H1 (cell line): ENCODE measurements at regions not wholly inside any gene's neighbourhood (a gene's known extent, or its start where the extent isn't known, plus 50 kb on each side); places are given as distances from the start of the nearest gene placed in this dataset.
"Not testable (repeated sequence)": the region's sequence is repeated elsewhere in the genome, so short reads cannot be mapped to it uniquely, and the experiment has no call there.

Experiments
- BCL11A ChIP-seq, 2 experiments: IDR thresholded peaks; one replicate each; pipeline ENCODE4 v1.6.1; 2011; ENCODE audit warnings: low read depth in 2 of 2, low read length in 2 of 2, mild to moderate bottlenecking in 2 of 2
- BRCA1 ChIP-seq: IDR thresholded peaks from 2 replicates; pipeline ENCODE4 v1.6.1; 2012; ENCODE audit warnings: low read depth, low read length, improper control_type of control experiment
- CTCF ChIP-seq, 3 experiments: IDR thresholded peaks; 1 replicate in 2 of 3; 2 replicates in 1 of 3; pipeline versions ENCODE4 v1.5.1 to v1.6.1; 2011; ENCODE audit warnings: low read length in 3 of 3, mild to moderate bottlenecking in 3 of 3, inconsistent platforms in 2 of 3, low read depth in 1 of 3, moderate library complexity in 1 of 3; ENCODE audit not compliant: insufficient read depth in 1 of 3; ENCODE audit errors: control extremely low read depth in 1 of 3
- EP300 ChIP-seq, 2 experiments: IDR thresholded peaks; 1 replicate in 1 of 2; 2 replicates in 1 of 2; pipeline ENCODE4 v1.6.1; 2011 to 2012; ENCODE audit warnings: low read depth in 2 of 2, low read length in 2 of 2, mild to moderate bottlenecking in 2 of 2, borderline replicate concordance in 1 of 2, inconsistent platforms in 1 of 2, moderate library complexity in 1 of 2
- EZH2 ChIP-seq: fragments of 200-600 bp; sonication (generic); IDR thresholded peaks from 2 replicates; pipeline ENCODE4 v1.7.1; 2012; ENCODE audit warnings: low read depth, mild to moderate bottlenecking, moderate library complexity, low read length, inconsistent platforms; ENCODE audit not compliant: severe bottlenecking
- GABPA ChIP-seq: IDR thresholded peaks from 2 replicates; pipeline ENCODE4 v1.6.1; 2011; ENCODE audit warnings: mild to moderate bottlenecking, low read length, moderate library complexity, borderline replicate concordance; ENCODE audit not compliant: insufficient read depth
- NANOG ChIP-seq: IDR thresholded peaks from 2 replicates; pipeline ENCODE4 v1.6.1; 2011; ENCODE audit warnings: low read length, low read depth, mild to moderate bottlenecking, inconsistent platforms; ENCODE audit not compliant: insufficient read depth, poor library complexity, severe bottlenecking
- NRF1 ChIP-seq: IDR thresholded peaks from 2 replicates; pipeline ENCODE4 v1.6.1; 2011; ENCODE audit warnings: mild to moderate bottlenecking, low read depth, low read length, improper control_type of control experiment
- POLR2A ChIP-seq, 2 experiments: IDR thresholded peaks; 1 replicate in 1 of 2; 2 replicates in 1 of 2; pipeline ENCODE4 v1.6.1; 2011; ENCODE audit warnings: low read depth in 2 of 2, low read length in 2 of 2, mild to moderate bottlenecking in 2 of 2; ENCODE audit errors: control extremely low read depth in 1 of 2
- SP1 ChIP-seq: IDR thresholded peaks from 2 replicates; pipeline ENCODE4 v1.6.1; 2011; ENCODE audit warnings: low read depth, low read length
- TAF1 ChIP-seq: IDR thresholded peaks from 2 replicates; pipeline ENCODE4 v1.6.1; 2011; ENCODE audit warnings: mild to moderate bottlenecking, low read depth, low read length
- YY1 ChIP-seq: IDR thresholded peaks from 2 replicates; pipeline ENCODE4 v1.6.1; 2011; ENCODE audit warnings: low read depth, mild to moderate bottlenecking, low read length
- ZNF274 ChIP-seq: IDR thresholded peaks from 2 replicates; pipeline ENCODE4 v1.7.0; 2012; ENCODE audit warnings: low read length, borderline replicate concordance; ENCODE audit errors: extremely low read depth
- TF ChIP-seq, protein P1 (sequence below): IDR thresholded peaks from 2 replicates; pipeline ENCODE4 v1.6.1; 2011; ENCODE audit warnings: low read depth, mild to moderate bottlenecking, low read length; ENCODE audit not compliant: insufficient read depth

DNA sequence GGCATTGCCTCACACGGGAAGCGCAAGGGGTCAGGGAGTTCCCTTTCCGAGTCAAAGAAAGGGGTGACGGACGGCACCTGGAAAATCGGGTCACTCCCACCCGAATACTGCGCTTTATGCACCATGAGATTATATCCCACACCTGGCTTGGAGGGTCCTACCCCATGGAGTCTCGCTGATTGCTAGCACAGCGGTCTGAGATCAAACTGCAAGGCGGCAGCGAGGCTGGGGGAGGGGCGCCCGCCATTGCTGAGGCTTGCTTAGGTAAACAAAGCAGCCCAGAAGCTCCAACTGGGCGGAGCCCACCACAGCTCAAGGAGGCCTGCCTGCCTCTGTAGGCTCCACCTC lies 145.1 kb upstream of the BCL6 start:
- TF ChIP-seq, protein P1, sequence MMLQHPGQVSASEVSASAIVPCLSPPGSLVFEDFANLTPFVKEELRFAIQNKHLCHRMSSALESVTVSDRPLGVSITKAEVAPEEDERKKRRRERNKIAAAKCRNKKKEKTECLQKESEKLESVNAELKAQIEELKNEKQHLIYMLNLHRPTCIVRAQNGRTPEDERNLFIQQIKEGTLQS = not testable (repeated sequence)
- TF ChIP-seq POLR2A (IDR thresholded peaks at IDR 0.05; ENCODE audit: control extremely low read depth in 1 of 2, low read depth in 2 of 2, low read length in 2 of 2); CTCF (IDR thresholded peaks at IDR 0.05; ENCODE audit: control extremely low read depth in 1 of 3, insufficient read depth in 1 of 3, low read depth in 1 of 3, low read length in 3 of 3); EP300 (IDR thresholded peaks at IDR 0.05; ENCODE audit: borderline replicate concordance in 1 of 2, low read depth in 2 of 2, low read length in 2 of 2); NANOG; EZH2; BRCA1; TAF1; BCL11A (IDR thresholded peaks at IDR 0.05; ENCODE audit: low read depth in 2 of 2, low read length in 2 of 2); GABPA; SP1; ZNF274; YY1; NRF1: not testable (repeated sequence)
